Keratinocyte (primary cell): ENCODE measurements at regions not wholly inside any gene's neighbourhood (a gene's known extent, or its start where the extent isn't known, plus 50 kb on each side); places are given as distances from the start of the nearest gene placed in this dataset.

Experiments used
- DNase-seq: peaks from one replicate; pipeline ENCODE4 v3.0.0-alpha.2; 2011; ENCODE audit warnings: low read depth, missing footprints, low spot score
- FAIRE-seq: peaks from 2 replicates; lab custom pipeline; 2011; peaks lifted over from hg19 to GRCh38; lab: Jason Lieb, UNC
- H2AFZ ChIP-seq: 2 replicates; pipeline ENCODE4 v1.6.0; 2012; ENCODE audit warnings: low read length, control low read depth, inconsistent platforms; ENCODE audit not compliant: control insufficient read depth
- H3K27ac ChIP-seq: 2 replicates; pipeline ENCODE4 v1.5.1; 2011; ENCODE audit warnings: low read length; ENCODE audit not compliant: control insufficient read depth, insufficient read depth
- H3K27me3 ChIP-seq: 3 replicates; pipeline ENCODE4 v1.6.0; 2011; ENCODE audit warnings: low read length; ENCODE audit not compliant: control insufficient read depth, insufficient read depth; ENCODE audit errors: extremely low read depth
- H3K36me3 ChIP-seq, 2 experiments: 2 replicates in 1 of 2; 3 replicates in 1 of 2; pipeline ENCODE4 v1.5.1; 2011; ENCODE audit warnings: low read length in 2 of 2, mild to moderate bottlenecking in 1 of 2; ENCODE audit not compliant: control insufficient read depth in 2 of 2, insufficient read depth in 2 of 2; ENCODE audit errors: extremely low read depth in 1 of 2
- H3K4me1 ChIP-seq: 3 replicates; pipeline ENCODE4 v1.5.1; 2011; ENCODE audit warnings: low read length; ENCODE audit not compliant: control insufficient read depth, insufficient read depth; ENCODE audit errors: extremely low read depth
- H3K4me2 ChIP-seq: 3 replicates; pipeline ENCODE4 v1.6.0; 2011; ENCODE audit warnings: low read depth, low read length; ENCODE audit not compliant: control insufficient read depth, insufficient read depth; ENCODE audit errors: extremely low read depth
- H3K4me3 ChIP-seq, 3 experiments: fragments of 200-600 bp in 1 of 3; sonication (generic) in 1 of 3; 2 replicates in 2 of 3; 3 replicates in 1 of 3; pipeline ENCODE4 v1.5.1; 2011 to 2016; ENCODE audit warnings: low read length in 3 of 3, mild to moderate bottlenecking in 3 of 3, control low read depth in 2 of 3, inconsistent platforms in 1 of 3, low read depth in 1 of 3, mixed read lengths in 1 of 3, mixed run types in 1 of 3, moderate library complexity in 1 of 3; ENCODE audit not compliant: control insufficient read depth in 2 of 3, insufficient read depth in 2 of 3; ENCODE audit errors: extremely low read depth in 1 of 3
- H3K79me2 ChIP-seq: 2 replicates; pipeline ENCODE4 v1.6.0; 2012; ENCODE audit warnings: low read length; ENCODE audit not compliant: control insufficient read depth, insufficient read depth
- H3K9ac ChIP-seq: 3 replicates; pipeline ENCODE4 v1.6.0; 2011; ENCODE audit warnings: low read length; ENCODE audit not compliant: control insufficient read depth, insufficient read depth; ENCODE audit errors: extremely low read depth
- H3K9me1 ChIP-seq: 3 replicates; pipeline ENCODE4 v1.6.0; 2011; ENCODE audit warnings: low read length; ENCODE audit not compliant: control insufficient read depth, insufficient read depth; ENCODE audit errors: extremely low read depth
- H3K9me3 ChIP-seq: 2 replicates; pipeline ENCODE4 v1.5.1; 2012; ENCODE audit warnings: low read depth, low read length; ENCODE audit not compliant: control insufficient read depth
- H4K20me1 ChIP-seq: 3 replicates; pipeline ENCODE4 v1.6.0; 2011; ENCODE audit warnings: low read length; ENCODE audit not compliant: control insufficient read depth, insufficient read depth; ENCODE audit errors: extremely low read depth
- CTCF ChIP-seq, 3 experiments: IDR thresholded peaks in 1 of 3; conservative IDR thresholded peaks in 1 of 3; optimal IDR thresholded peaks in 1 of 3; 2 replicates in 2 of 3; 3 replicates in 1 of 3; pipeline versions ENCODE3 to v1.5.1; 2011; ENCODE audit warnings: low read length in 3 of 3, mild to moderate bottlenecking in 3 of 3, moderate library complexity in 2 of 3, control low read depth in 1 of 3, inconsistent platforms in 1 of 3; ENCODE audit not compliant: insufficient read depth in 2 of 3; ENCODE audit errors: extremely low read depth in 1 of 3
- EZH2 ChIP-seq: IDR thresholded peaks from one replicate; pipeline ENCODE4 v1.6.1; 2012; ENCODE audit warnings: inconsistent platforms, mild to moderate bottlenecking, low read length, moderate library complexity
- dilution Hi-C: fragments of 300-500 bp; cut with MboI; formaldehyde crosslinking; loops from one replicate; pipeline ENCODE4 v1.7.0; 2020; ENCODE audit warnings: low sequenced_read_pairs; ENCODE audit not compliant: extremely low pct_ligation_motif_present

DNA sequence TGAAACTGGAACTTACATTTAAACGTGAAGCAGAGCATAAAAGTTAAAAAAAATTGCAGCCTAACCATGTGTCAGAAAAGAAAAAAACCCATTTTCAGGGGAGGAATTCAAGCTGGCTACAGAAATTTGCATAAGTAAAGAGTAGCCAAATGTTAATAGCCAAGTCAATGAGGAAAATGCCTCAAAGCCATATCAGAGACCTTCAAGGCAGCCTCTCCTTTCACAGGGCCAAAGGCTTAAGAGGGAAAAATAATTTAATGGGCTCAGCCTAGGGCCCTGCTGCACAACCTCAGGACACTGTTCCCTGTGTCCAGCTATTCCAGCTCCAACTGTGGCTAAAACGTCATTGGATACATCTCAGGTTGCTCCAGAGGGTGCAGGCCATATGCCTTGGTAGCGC, 749.5 kb downstream of the FLRT2 start:
- dilution Hi-C loops: no loop called here
- TF ChIP-seq EZH2 (no peak), CTCF (optimal IDR thresholded peaks at IDR 0.05 in 1 of 3, IDR thresholded peaks at IDR 0.05 in 1 of 3, conservative IDR thresholded peaks at IDR 0.05 in 1 of 3; ENCODE audit: extremely low read depth in 1 of 3, insufficient read depth in 2 of 3, low read length in 3 of 3) (no peak)

GRCh38 chr14:86257973-86258372, 728.0 kb downstream of the FLRT2 start:
- H3K4me2 ChIP-seq: no peak overlapping the region
- no peaks in the 10 kb centered on the region for H3K79me2 ChIP-seq
- no peaks in the 10 kb centered on the region for H4K20me1 ChIP-seq
- no peaks in the 10 kb centered on the region for H3K4me1 ChIP-seq
- no peak overlapping the region for H3K4me3 ChIP-seq
- H3K9me3 ChIP-seq: no peaks in the 10 kb centered on the region
- H3K9me1 ChIP-seq: no peaks in the 10 kb centered on the region
- TF ChIP-seq CTCF (optimal IDR thresholded peaks at IDR 0.05 in 1 of 3, IDR thresholded peaks at IDR 0.05 in 1 of 3, conservative IDR thresholded peaks at IDR 0.05 in 1 of 3; ENCODE audit: extremely low read depth in 1 of 3, insufficient read depth in 2 of 3, low read length in 3 of 3) (no peak), EZH2 (no peak)
- no peak overlapping the region for H2AFZ ChIP-seq
- no peaks in the 10 kb centered on the region for H3K27me3 ChIP-seq
- no peak for FAIRE-seq
- dilution Hi-C loops: no loop called here
- H3K36me3 ChIP-seq: no peaks in the 10 kb centered on the region
- H3K9ac ChIP-seq: no peak overlapping the region
- no peak for DNase-seq
- H3K27ac ChIP-seq: no peak overlapping the region

More for the DNA sequence above, 749.5 kb downstream of the FLRT2 start:
- DNase-seq: no peak
- Histone ChIP-seq H3K9ac (no peak overlapping the region), H3K4me3 (no peak overlapping the region), H3K9me1 (no peaks in the 10 kb centered on the region), H4K20me1 (no peaks in the 10 kb centered on the region), H3K36me3 (no peaks in the 10 kb centered on the region), H3K27me3 (no peaks in the 10 kb centered on the region), H3K4me1 (no peaks in the 10 kb centered on the region), H3K27ac (no peak overlapping the region), H3K79me2 (no peaks in the 10 kb centered on the region), H3K9me3 (no peaks in the 10 kb centered on the region), H2AFZ (no peak overlapping the region), H3K4me2 (no peak overlapping the region)
- FAIRE-seq: no peak
